ENCODE measurements at regions not wholly inside any gene's neighbourhood (a gene's known extent, or its start where the extent isn't known, plus 50 kb on each side); places are given as distances from the start of the nearest gene placed in this dataset.

DNA sequence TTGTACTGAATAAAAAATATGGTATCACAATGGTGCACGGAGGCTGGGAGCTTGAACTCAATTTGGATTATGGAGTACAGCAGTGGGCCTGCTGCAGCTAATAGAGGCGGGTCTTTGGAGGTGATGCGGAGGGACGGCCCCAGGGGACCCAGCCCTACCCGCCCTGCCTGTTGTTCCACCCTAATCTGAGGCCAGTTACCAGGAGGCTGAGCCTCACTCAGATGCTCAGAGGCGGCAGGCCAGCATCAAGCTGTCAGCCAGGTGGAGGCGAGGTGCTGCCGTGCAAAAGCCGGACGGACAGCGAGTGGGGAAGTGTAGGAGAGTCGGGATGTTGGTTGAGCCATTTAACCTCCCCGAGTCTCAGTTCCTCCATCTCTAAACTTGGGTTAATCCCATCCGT is 218.5 kb upstream of the RGMA start:
- no peak overlapping the region for H3K4me2 ChIP-seq (ENCODE audit: insufficient read depth, low read length)
- ATAC-seq (ENCODE audit: insufficient read depth, low read depth): no peak

GRCh38 chr15:93305306-93305705 is 216.3 kb upstream of the RGMA start:
- Histone ChIP-seq H4K20me1 (ENCODE audit: insufficient read depth, low read length) (no peaks in the 10 kb centered on the region), H3K9me3 (ENCODE audit: insufficient read depth, low read length, severe bottlenecking) (no peaks in the 10 kb centered on the region), H3K4me1 (ENCODE audit: insufficient read depth, low read length) (no peaks in the 10 kb centered on the region), H3K9ac (ENCODE audit: low read depth, low read length) (no peak overlapping the region), H3K4me2 (ENCODE audit: insufficient read depth, low read length) (no peak overlapping the region), H3K27me3 (ENCODE audit: insufficient read depth, low read length, poor library complexity) (no peaks in the 10 kb centered on the region), H2AFZ (ENCODE audit: low read depth, low read length) (no peak overlapping the region), H3K4me3 (ENCODE audit: low read depth in 1 of 2, low read length in 2 of 2) (no peak overlapping the region), H3K79me2 (ENCODE audit: insufficient read depth, low read length) (no peaks in the 10 kb centered on the region), H3K36me3 (ENCODE audit: insufficient read depth, low read length) (no peaks in the 10 kb centered on the region), H3K27ac (ENCODE audit: low read length) (no peak overlapping the region)
- no peak for TF ChIP-seq CTCF (IDR thresholded peaks at IDR 0.05; ENCODE audit: borderline replicate concordance, extremely low read depth, low read length, poor library complexity, severe bottlenecking)
- DNase-seq (no peak), ATAC-seq (ENCODE audit: insufficient read depth, low read depth) (no peak)

More for the DNA sequence above, 218.5 kb upstream of the RGMA start:
- H3K27ac ChIP-seq (ENCODE audit: low read length): no peak overlapping the region
- no peaks in the 10 kb centered on the region for H3K4me1 ChIP-seq (ENCODE audit: insufficient read depth, low read length)
- no peak overlapping the region for H3K4me3 ChIP-seq (ENCODE audit: low read depth in 1 of 2, low read length in 2 of 2)
- TF ChIP-seq CTCF (IDR thresholded peaks at IDR 0.05; ENCODE audit: borderline replicate concordance, extremely low read depth, low read length, poor library complexity, severe bottlenecking) (no peak), EZH2 (IDR thresholded peaks at IDR 0.05; ENCODE audit: borderline replicate concordance, low read depth, low read length, severe bottlenecking) (no peak)
- no peak overlapping the region for H3K9ac ChIP-seq (ENCODE audit: low read depth, low read length)
- H3K27me3 ChIP-seq (ENCODE audit: insufficient read depth, low read length, poor library complexity): no peaks in the 10 kb centered on the region
- H3K79me2 ChIP-seq (ENCODE audit: insufficient read depth, low read length): no peaks in the 10 kb centered on the region
- DNase-seq: no peak
- no peaks in the 10 kb centered on the region for H4K20me1 ChIP-seq (ENCODE audit: insufficient read depth, low read length)
- no peaks in the 10 kb centered on the region for H3K9me3 ChIP-seq (ENCODE audit: insufficient read depth, low read length, severe bottlenecking)
- no peak overlapping the region for H2AFZ ChIP-seq (ENCODE audit: low read depth, low read length)
- H3K36me3 ChIP-seq (ENCODE audit: insufficient read depth, low read length): no peaks in the 10 kb centered on the region

- Histone ChIP-seq H4K20me1 (ENCODE audit: insufficient read depth, low read length) (no peaks in the 10 kb centered on the region), H2AFZ (ENCODE audit: low read depth, low read length) (no peak overlapping the region), H3K79me2 (ENCODE audit: insufficient read depth, low read length) (no peaks in the 10 kb centered on the region), H3K36me3 (ENCODE audit: insufficient read depth, low read length) (no peaks in the 10 kb centered on the region), H3K27me3 (ENCODE audit: insufficient read depth, low read length, poor library complexity) (no peaks in the 10 kb centered on the region), H3K9me3 (ENCODE audit: insufficient read depth, low read length, severe bottlenecking) (no peaks in the 10 kb centered on the region), H3K4me3 (ENCODE audit: low read depth in 1 of 2, low read length in 2 of 2) (no peak overlapping the region), H3K4me1 (ENCODE audit: insufficient read depth, low read length) (no peaks in the 10 kb centered on the region), H3K4me2 (ENCODE audit: insufficient read depth, low read length) (no peak overlapping the region), H3K9ac (ENCODE audit: low read depth, low read length) (no peak overlapping the region), H3K27ac (ENCODE audit: low read length) (no peak overlapping the region)
- ATAC-seq (ENCODE audit: insufficient read depth, low read depth) (no peak), DNase-seq (no peak)
- TF ChIP-seq EZH2 (IDR thresholded peaks at IDR 0.05; ENCODE audit: borderline replicate concordance, low read depth, low read length, severe bottlenecking) (no peak), CTCF (IDR thresholded peaks at IDR 0.05; ENCODE audit: borderline replicate concordance, extremely low read depth, low read length, poor library complexity, severe bottlenecking) (no peak)
These were observed 213.2 kb upstream of the RGMA start for GRCh38 chr15:93302080-93302765.
